Fibroblast of peridontal ligament (primary cell): ENCODE measurements at regions not wholly inside any gene's neighbourhood (a gene's known extent, or its start where the extent isn't known, plus 50 kb on each side); places are given as distances from the start of the nearest gene placed in this dataset.

Experiments
- DNase-seq: peaks from one replicate; pipeline ENCODE4 v3.0.0-alpha.2; 2010; ENCODE audit errors: extremely low read depth

DNA sequence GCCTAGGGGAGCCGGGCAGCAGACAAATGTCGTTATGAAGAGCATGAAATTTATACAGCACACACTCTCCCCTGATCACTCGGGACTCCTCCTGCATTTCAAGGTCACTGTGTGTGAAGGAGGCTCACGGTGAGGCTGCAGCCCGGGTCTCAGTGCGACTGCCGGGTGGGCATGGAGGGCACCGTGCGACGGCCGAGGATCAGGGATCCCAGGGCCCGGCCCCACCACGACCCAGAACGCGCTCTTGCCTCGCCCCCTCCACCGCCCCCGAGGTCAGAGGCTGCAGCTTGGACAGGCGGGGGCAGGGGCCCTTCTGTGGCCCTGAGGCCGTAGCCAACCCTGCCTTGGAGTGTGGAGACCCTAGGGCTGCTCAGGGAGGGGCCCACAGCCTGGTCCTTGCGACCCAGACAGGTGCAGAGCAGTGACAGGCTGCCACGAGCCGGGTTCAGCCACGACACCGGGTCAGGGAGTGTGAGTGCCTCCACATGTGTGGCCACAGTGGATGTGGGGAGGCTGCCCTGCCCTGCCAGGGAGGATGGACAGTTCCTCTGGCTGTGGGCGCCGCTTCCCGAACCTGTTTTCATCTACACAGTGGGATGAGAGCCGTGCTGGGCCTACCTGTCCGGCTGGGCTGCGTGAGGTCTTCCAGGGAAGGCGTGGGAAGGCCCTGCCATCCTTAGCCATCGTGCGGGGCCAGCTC, 89.3 kb upstream of the NKX1-1 start:
- DNase-seq: no peak

DNA sequence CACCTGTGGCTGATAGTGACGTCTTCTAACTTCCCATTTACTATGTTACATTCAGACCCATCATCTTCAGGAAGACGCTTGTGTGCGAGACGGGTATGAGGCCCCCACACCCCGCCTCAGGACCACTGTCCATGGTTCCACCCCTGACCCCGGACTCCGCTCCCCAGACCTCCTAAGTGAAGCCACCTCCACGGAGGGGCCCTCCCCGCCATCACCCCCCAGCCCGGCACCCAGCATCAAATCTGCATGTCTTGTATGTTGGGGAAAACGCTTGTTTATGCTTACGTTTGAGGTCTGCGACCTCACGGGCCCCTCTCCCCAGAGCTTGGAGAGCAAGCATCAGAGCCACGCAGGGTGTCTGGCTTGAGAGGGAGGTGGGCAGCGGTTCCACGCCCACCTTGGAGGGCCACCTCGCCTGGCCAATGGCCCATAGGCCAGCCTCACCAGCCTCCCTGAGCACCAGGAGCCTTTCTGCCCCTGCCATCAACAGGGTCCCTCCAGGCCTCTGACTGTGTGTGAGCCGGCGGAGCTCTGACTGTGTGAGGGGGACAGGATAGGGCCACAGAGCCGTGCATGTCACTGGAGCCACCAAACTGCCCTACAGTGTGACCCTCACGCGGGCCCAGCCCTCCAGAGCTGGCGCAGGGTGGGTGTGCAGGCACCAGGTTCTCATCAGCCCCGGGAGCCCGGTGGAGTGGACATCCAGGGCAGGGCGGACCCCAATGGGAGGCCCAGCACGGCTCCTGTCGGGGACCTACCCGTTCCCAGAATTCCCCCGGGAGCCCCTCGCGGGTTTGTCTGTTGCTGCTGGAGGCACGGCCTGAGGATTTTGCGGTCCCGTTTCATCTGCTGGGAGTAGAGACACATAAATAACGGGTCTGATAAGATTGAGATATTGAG, 88.4 kb upstream of the NKX1-1 start:
- DNase-seq: no peak

DNA sequence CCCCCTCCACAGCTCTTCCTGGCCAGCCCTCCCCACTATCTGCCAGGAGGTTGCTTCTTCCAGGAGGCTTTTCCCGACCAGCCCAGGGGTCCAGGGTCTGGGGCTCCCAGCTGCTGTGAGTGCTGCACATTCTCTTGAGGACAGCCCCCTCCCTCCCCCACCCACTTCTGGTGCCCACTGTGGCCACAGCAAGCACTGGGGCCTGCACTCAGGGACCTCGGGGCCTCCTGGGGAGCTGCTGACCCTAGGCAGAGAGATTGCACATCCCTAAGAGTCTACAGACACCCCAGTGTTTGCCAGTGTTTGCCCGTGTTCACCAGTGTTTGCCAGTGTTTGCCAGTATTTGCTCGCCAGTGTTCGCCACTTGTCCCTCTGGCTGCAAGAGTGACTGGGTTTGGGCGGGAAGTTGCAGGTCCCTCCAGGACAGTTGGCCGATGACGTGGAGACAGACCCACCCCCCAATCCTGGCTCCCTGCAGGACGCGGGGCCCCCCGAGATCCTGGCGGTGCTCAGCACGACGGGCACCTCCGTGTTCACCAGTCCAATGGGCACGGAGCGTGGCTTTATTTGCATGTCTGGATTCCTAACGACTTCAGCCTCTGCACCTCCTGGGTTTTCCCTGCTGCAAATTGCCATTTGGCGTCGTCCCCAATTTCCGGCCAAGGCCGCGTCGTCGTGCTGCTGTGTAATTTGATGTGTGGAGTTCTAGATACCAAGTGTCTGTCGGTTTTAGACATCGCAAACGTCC, 87.5 kb upstream of the NKX1-1 start:
- DNase-seq: no peak

DNA sequence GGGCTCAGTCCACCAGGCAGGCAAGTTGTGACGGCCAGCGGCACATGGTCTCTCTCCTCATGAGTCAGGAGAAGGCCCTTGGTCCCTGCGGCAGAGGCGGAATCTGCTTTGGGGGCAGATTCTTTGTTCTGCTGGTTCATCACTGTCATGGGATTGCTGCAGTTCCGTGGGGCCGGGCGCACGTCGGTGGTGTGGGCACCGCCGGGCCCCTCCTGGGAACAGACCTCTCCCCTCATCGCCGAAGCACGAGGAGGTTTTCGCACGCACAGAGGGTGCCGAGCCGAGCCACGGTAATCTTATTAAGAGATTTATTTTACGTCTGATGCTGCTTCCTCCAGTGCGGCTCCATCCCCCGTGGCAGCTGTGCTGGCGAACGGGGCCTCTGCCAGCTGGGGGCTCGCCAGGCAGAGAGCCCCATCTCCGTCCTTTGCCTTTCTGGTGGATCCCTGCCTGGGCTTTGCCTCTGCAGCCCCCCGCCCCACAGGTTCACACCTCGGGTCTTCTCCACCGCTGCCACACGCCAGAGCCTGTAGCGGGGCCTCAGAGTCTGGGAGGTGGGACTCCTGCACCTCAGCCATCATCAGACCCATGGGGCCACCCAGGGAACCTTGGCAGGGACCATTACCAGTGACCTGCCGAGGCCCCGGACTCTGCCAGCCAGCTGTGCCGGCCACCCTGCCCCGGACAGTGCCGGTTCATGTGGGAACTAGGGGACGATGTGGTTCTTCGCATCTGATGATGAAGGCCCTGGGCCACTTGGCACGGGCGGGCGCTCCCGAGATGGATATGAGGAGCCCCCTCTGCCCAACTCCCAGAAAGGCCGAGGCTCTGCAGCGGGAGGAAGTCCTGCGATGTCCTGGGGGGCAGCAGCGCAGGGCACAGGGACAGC, 86.7 kb upstream of the NKX1-1 start:
- DNase-seq: no peak

DNA sequence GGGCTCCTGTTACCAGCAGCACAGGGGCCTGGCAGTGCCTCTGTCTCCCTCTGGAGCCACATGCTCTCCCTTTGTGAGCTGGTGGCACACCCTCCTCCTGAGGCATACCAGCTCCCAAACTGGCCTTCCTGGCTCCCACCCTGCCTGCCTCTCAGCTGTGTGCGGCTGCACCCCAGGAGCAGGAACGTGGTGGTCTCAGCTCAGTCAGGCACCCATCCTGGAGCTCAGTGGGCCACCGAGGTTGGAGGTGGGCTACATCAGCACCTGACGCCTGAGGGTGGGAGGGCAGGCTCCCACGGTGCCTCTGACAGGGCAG, 85.9 kb upstream of the NKX1-1 start:
- no peak for DNase-seq

DNA sequence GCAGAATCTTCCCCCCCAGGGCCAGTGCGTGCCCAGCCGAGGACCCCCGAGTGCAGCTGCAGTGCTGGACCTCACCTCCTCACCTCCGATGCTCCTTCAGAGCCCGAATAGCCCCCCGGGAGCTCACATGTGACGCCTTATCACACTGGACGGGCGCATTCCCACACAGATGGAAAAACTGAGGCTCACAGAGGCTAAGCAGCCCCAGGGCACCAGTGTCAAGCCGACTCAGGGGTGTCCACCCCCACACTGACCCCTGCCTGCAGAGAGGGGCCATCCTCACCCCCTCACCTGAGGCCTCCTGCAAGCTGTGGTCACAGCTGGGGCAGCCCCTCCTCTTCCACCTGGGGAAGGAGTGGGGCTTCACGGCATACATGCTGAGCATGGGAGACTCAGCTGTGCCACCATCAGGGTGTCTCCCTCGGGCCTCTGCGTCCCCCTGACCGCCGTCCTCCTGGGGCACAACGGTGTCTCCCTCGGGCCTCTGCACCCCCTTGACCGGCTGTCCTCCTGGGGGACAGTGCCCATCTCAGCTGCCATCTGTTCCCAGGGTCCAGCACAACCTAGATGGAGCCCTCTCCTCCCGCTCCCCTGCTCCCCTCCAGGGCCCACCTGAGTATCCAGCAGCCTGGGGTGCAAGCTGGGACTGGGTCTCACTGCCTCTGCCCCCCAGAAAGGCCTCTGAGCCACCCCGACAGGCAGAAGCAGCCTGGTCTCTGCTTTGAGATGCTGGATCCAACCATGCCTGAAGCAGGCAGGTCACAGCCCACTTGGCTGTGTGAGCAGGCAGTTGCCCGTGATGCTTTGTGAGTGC, 85.3 kb upstream of the NKX1-1 start:
- DNase-seq: no peak

DNA sequence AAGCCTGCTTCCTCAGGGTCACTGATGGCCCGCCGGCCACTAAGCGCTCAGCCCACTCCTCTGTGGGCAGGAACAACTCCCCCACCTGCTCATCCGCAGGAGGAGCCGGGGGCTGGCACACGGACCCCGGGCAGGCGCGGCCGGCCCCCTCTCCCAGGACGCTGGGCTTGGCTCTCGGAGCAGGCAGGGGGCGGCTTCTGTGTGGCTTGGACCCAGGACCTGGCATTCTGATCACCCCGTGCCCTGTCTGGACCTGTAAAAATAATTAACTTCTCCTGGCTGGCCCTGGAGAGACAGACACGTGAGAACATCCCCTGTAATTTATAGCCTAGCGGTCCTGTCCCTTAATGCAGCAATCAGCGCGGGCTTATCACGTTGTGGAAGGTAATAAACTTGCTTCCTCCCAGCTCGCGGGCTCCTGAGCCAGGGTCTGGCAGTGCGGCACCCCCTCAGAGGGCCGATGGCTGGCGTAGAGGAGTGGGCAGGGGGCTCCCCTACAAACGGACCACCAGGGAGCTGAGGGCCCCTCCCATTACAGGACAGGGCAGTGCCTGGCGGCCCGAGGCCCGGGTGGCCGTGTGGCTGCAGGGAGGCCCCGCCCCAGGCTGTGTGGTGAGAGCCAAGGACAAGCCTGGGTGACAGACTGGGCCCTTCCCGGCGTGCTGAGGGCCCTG, 84.5 kb upstream of the NKX1-1 start:
- DNase-seq: no peak

- no peak for DNase-seq
Observed at GRCh38 chr4:1490011-1490653, 83.9 kb upstream of the NKX1-1 start.

- no peak for DNase-seq
Observed at GRCh38 chr4:1489639-1489995, 83.4 kb upstream of the NKX1-1 start.

GRCh38 chr4:1488831-1489638, 82.8 kb upstream of the NKX1-1 start:
- DNase-seq: no peak

DNA sequence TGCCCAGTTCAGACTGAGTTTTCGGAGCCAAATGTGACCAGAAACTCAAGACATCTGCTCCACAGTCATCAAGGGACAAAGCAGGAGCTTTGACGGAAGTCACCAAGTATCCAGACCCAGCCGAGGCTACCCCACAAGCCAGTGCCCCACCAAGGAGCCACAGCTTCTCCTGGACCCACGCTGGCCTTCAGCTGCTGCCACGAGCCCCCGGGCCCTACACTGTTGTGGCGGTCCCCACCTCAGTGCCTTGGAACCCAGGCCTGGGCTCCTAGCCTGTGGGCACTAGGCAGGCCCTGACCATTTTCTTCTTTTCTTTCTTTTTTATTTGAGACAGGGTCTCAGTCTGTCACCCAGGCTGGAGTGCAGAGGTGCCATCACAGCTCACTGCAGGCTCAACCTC, 82.1 kb upstream of the NKX1-1 start:
- DNase-seq: no peak

GRCh38 chr4:1487761-1488160, 81.5 kb upstream of the NKX1-1 start:
- no peak for DNase-seq

DNA sequence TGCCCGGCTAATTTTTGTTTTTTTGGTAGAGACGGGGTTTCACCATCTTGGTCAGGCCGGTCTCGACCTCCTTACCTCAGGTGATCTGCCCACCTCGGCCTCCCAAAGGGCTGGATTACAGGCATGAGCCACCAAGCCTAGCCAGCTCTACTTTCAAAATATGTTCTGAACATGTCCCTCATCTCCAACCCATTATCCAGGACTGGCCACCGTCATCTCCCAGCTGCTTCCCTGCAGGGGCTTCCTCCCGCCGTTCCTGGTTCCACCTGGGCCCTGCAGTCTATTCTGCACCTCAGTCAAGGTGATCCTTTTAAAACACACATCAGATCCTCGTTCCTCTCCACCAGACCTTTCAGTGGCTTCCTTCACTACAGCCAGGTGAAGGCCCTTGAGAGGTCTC, 80.9 kb upstream of the NKX1-1 start:
- no peak for DNase-seq

- no peak for DNase-seq
Observed at GRCh38 chr4:1485280-1485679, 79.0 kb upstream of the NKX1-1 start.

DNA sequence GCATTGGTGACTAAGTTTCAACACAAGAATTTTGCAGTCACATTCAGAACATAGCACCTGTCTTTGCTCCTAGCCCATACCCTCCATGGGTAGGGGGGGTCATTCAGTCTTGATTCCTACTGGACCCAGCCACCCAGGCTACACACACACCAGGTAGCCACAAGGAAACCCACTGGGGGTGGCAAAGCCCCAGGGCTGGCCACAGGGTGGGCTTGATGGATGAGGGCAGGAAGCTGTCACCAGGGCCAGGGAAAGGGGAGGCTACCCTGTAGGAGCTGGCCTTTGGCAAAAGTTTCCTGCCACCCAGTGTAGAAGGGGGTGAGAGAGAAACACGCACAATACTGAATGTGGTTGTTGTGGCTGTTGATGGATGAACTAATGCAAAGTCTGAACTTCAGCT, 74.5 kb upstream of the NKX1-1 start:
- DNase-seq: no peak

DNA sequence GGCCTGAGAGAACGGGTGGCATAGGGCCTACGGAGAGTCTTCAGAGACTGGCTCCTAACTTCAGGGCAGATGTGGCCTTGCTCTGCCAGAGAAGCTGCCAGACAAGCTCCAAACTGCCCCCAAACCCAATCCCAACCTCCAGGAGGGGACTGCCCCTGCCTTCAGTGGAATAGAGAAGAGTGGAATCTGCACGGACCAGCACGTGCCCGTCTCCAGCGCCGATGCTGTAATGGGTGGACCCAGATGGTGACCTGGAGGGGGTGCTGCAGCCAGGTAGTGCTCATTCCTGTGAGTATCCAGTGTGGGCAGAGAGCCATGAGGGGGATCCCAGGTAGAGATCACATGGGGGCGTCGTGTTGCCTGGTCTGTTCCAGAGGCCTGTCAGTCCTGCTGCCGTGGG, 73.2 kb upstream of the NKX1-1 start:
- no peak for DNase-seq

DNA sequence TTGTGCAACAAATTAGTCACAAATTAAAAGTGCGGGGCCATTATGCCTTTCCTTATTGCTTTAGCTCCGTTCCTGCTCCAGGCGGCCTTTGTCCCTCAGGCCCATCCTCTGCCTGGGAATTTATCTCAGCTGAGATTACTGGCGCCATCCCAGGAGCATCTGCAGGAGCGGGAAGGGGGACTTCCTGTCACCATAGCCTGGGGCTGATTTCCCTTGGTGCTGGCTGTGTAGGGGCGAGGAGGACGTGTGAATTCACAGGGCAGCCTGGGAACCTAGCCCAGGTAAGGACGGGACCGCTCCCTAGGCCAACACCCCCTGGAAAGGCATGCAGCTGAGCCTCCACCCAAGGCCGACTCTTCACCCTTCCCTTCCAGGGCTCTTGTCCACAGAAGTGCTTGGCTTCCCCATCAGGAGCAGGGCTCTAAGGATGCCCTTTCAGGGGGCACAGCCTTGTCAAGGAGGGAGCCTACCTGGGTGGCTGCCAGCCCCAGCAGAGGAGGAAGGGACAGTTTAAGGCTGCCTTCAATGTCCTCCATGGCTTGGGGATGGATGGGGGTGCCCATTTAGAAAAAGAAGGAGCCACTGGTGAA, 72.6 kb upstream of the NKX1-1 start:
- no peak for DNase-seq

DNA sequence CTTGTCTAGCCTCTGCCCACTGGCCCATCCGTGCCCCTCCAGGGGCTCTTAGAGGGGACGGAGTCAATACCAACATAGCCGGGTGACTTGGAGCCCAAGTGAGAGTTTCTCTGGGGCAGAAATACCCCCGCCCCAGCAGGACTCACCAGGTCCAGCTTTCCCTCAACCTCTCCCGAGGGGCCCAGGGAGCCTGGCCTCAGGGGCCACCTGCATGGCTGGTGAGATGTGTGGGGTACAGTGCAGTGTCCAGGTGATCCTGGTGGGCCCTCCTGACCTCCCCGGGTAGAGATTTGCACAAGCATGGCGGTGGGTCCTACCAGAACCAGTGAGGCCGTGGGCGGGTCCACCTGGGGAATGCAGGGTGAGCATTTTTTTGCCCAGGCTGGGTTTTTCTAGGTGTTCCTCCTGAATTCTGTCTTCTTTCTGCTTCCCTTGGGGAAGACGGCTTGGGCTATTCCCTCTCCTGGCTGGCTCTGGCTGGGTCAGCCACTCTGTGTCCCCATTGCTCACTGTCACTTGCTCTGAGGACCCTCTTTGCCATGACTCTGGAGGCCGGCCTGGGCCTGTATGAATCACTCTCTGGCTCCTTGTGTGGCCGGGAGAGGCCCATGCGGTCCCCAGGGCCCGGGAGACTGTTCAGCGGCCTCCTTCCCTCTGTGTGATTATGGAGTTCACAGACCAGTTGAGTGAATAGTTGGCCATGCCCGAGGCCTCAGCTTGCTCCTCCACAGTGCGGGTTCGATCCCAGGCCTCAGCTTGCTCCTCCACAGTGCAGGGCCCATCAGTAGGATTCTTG, 71.0 kb upstream of the NKX1-1 start:
- no peak for DNase-seq
